GM12878 (cell line): ENCODE measurements at regions not wholly inside any gene's neighbourhood (a gene's known extent, or its start where the extent isn't known, plus 50 kb on each side); places are given as distances from the start of the nearest gene placed in this dataset.

Experiments used
- ATAC-seq: fragments of 200-7000 bp; cut with Tn5 transposase; 3 replicates; pipeline ENCODE4 v1.9.1; 2020; ENCODE audit warnings: mild to moderate bottlenecking, moderate library complexity
- BruUV-seq: library from RNA; stranded (reverse); fragments of 400-500 nt; replicated peaks from 2 replicates; lab custom pipeline; 2021; lab: Mats Ljungman, UMichigan
- CTCF ChIA-PET: fragments of 300-600 bp; sonication (Branson Sonifier 250); formaldehyde crosslinking; extraction: SDS; loops from one replicate; lab custom pipeline; 2021; ENCODE audit warnings: inconsistent platforms; lab: Yijun Ruan, JAX
- POLR2A ChIA-PET: fragments of 350-600 bp; formaldehyde crosslinking; extraction: SDS; loops from one replicate; lab custom pipeline; 2021; ENCODE audit warnings: inconsistent platforms; lab: Charles Lee
- RAD21 ChIA-PET: fragments of 300-600 bp; sonication (Branson Sonifier 250); formaldehyde crosslinking; loops from one replicate; lab custom pipeline; 2023; ENCODE audit warnings: antibody characterized with exemption; ENCODE audit not compliant: unreplicated experiment; lab: Charles Lee
- SMC1A ChIA-PET: fragments of 300-600 bp; sonication (Branson Sonifier 250); formaldehyde crosslinking; loops from one replicate; lab custom pipeline; 2023; ENCODE audit not compliant: unreplicated experiment, uncharacterized antibody; lab: Charles Lee
- DNase-seq: peaks from one replicate; pipeline ENCODE4 v3.0.0-alpha.2; 2011; ENCODE audit warnings: low read depth, low spot score
- FAIRE-seq: peaks from 3 replicates; lab custom pipeline; 2011; peaks lifted over from hg19 to GRCh38; lab: Jason Lieb, UNC
- H2AFZ ChIP-seq: 2 replicates; pipeline ENCODE4 v1.6.0; 2011; ENCODE audit warnings: low read depth, low read length, control low read depth; ENCODE audit not compliant: control insufficient read depth
- H3K27ac ChIP-seq: 2 replicates; pipeline ENCODE4 v1.5.1; 2011; ENCODE audit warnings: control low read depth; ENCODE audit not compliant: control insufficient read depth, insufficient read depth
- H3K27me3 ChIP-seq, 2 experiments: replicated peaks in 1 of 2; 2 replicates each; pipeline versions ENCODE4 v1.6.0 to v1.6.1; 2011; ENCODE audit warnings: low read length in 1 of 2; ENCODE audit not compliant: control insufficient read depth in 2 of 2, insufficient read depth in 2 of 2
- H3K36me3 ChIP-seq, 2 experiments: 2 replicates each; pipeline ENCODE4 v1.5.1; 2011; ENCODE audit warnings: low read length in 1 of 2; ENCODE audit not compliant: control insufficient read depth in 2 of 2, insufficient read depth in 2 of 2
- H3K4me1 ChIP-seq: 2 replicates; pipeline ENCODE4 v1.6.1; 2011; ENCODE audit warnings: mild to moderate bottlenecking, low read length, moderate library complexity, mixed read lengths; ENCODE audit not compliant: control insufficient read depth, insufficient read depth
- H3K4me2 ChIP-seq: 2 replicates; pipeline ENCODE4 v1.6.0; 2011; ENCODE audit warnings: control low read depth; ENCODE audit not compliant: control insufficient read depth, insufficient read depth
- H3K4me3 ChIP-seq: fragments of 200-600 bp; sonication (generic); 2 replicates; pipeline ENCODE4 v1.5.1; 2016
- H3K79me2 ChIP-seq: 2 replicates; pipeline ENCODE4 v1.6.0; 2011; ENCODE audit warnings: low read length; ENCODE audit not compliant: control insufficient read depth, insufficient read depth
- H3K9ac ChIP-seq: 2 replicates; pipeline ENCODE4 v1.8.0; 2011; ENCODE audit warnings: low read length, control low read depth, mixed read lengths; ENCODE audit not compliant: control insufficient read depth, insufficient read depth
- H3K9me3 ChIP-seq: replicated peaks from 3 replicates; pipeline ENCODE4 v1.5.1; 2011; ENCODE audit warnings: mild to moderate bottlenecking, low read length; ENCODE audit not compliant: control insufficient read depth, insufficient read depth
- H4K20me1 ChIP-seq: 2 replicates; pipeline ENCODE4 v1.6.0; 2011; ENCODE audit not compliant: control insufficient read depth, insufficient read depth
- CBX3 ChIP-seq: fragments of 200-600 bp; sonication (generic); IDR thresholded peaks from 2 replicates; pipeline ENCODE4 v1.6.1; 2016; ENCODE audit warnings: low read depth, borderline replicate concordance
- CEBPB ChIP-seq, 2 experiments: fragments of 150-350 bp in 1 of 2; IDR thresholded peaks; 2 replicates each; pipeline ENCODE4 v1.6.1; 2012 to 2014; ENCODE audit warnings: low read depth in 2 of 2, low read length in 2 of 2, borderline replicate concordance in 1 of 2, inconsistent platforms in 1 of 2
- KAT2A ChIP-seq: conservative IDR thresholded peaks from 2 replicates; pipeline ENCODE4 v1.6.1; 2011; ENCODE audit warnings: low read depth, low read length; ENCODE audit not compliant: control insufficient read depth
- KDM1A ChIP-seq: fragments of 200-600 bp; sonication (generic); IDR thresholded peaks from 2 replicates; pipeline ENCODE4 v1.6.1; 2016; ENCODE audit warnings: borderline replicate concordance
- NFYB ChIP-seq: IDR thresholded peaks from 2 replicates; pipeline ENCODE4 v1.6.1; 2011; ENCODE audit warnings: low read depth, mild to moderate bottlenecking, low read length, improper control_type of control experiment, moderate library complexity; ENCODE audit not compliant: insufficient read depth
- RBBP5 ChIP-seq: fragments of 200-600 bp; sonication (generic); conservative IDR thresholded peaks from 2 replicates; pipeline ENCODE4 v1.6.1; 2016
- SMC3 ChIP-seq: IDR thresholded peaks from 2 replicates; pipeline ENCODE4 v1.6.1; 2011; ENCODE audit warnings: low read length, improper control_type of control experiment, borderline replicate concordance
- TARDBP ChIP-seq: IDR thresholded peaks from 2 replicates; pipeline ENCODE4 v1.6.1; 2016; ENCODE audit warnings: borderline replicate concordance
- ZBTB40 ChIP-seq: fragments of 450-650 bp; IDR thresholded peaks from 2 replicates; pipeline ENCODE4 v1.6.1; 2016; ENCODE audit warnings: mild to moderate bottlenecking, moderate library complexity, borderline replicate concordance
- WGBS: methylation state at CpG from one replicate; pipeline ENCODE4 v1.1.6; 2016; ENCODE audit warnings: low lambda C conversion rate; ENCODE audit not compliant: insufficient replicate concordance, insufficient coverage; ENCODE audit errors: missing lambda C conversion rate; 5-methylcytosine and 5-hydroxymethylcytosine counted together
- in situ Hi-C: fragments of 300-500 bp; cut with MboI; formaldehyde crosslinking; loops from 9 replicates; pipeline ENCODE4 v1.14.3; 2018; ENCODE audit warnings: mixed read lengths
- intact Hi-C: fragments of 100-400 bp; cut with micrococcal nuclease; formaldehyde crosslinking; loops from one replicate; pipeline ENCODE4 v1.14.2; 2022; ENCODE audit not compliant: unreplicated experiment

DNA sequence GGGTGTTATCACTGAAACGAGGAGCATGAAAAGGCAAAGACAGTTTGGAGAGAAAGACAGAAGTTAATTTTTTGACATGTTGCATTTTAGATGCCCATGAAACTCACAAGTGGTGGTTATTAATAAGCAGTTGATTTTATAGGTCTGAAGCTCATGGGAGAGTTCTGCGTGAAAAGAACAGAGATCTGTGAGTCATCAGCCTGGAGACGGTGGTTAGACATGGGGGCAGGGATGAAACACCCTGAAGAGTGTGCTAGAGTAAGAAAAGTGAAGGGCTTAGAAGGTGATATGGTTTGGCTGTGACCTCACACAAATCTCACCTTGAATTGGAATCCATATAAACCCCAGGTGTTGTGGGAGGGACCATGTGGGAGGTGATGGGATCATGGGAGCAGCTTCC lies 289.1 kb upstream of the ISX start:
- 3% methylated on average over 3 of the region's 3 CpGs for WGBS
- no TSS peak for BruUV-seq
- TF ChIP-seq CBX3 (no peak), ZBTB40 (no peak), CEBPB (IDR thresholded peaks at IDR 0.05; ENCODE audit: borderline replicate concordance in 1 of 2, low read depth in 2 of 2, low read length in 2 of 2) (no peak), TARDBP (no peak), KDM1A (no peak), KAT2A (no peak), SMC3 (no peak), RBBP5 (no peak), NFYB (no peak)
- Histone ChIP-seq H3K9me3 (no peaks in the 10 kb centered on the region; the same call in 2 of the 3 replicates), H3K27me3 (no peaks in the 10 kb centered on the region), H3K27ac (no peak overlapping the region), H3K4me1 (no peaks in the 10 kb centered on the region), H3K9ac (no peak overlapping the region), H3K79me2 (no peaks in the 10 kb centered on the region), H3K4me2 (no peak overlapping the region), H4K20me1 (no peaks in the 10 kb centered on the region), H3K36me3 (no peaks in the 10 kb centered on the region), H3K4me3 (no peak overlapping the region), H2AFZ (no peak overlapping the region)
- in situ Hi-C loops, result no loop called here
- ChIA-PET SMC1A (no interaction called here), POLR2A (no interaction called here), CTCF (no interaction called here), RAD21 (no interaction called here)
- FAIRE-seq (no peak), DNase-seq (no peak), ATAC-seq (no peak)
- intact Hi-C loops, result no loop called here
